SK-N-SH treated with all-trans-retinoic acid at 6 μM for 48 hours (cell line): ENCODE measurements at regions not wholly inside any gene's neighbourhood (a gene's known extent, or its start where the extent isn't known, plus 50 kb on each side); places are given as distances from the start of the nearest gene placed in this dataset.
A peak's percentile ranks its signal among the peaks of the same experiment; 100 is the strongest.

Source experiments
- ATAC-seq: fragments of 200-7000 bp; cut with Tn5 transposase; 3 replicates; pipeline ENCODE4 v1.9.1; 2020; ENCODE audit warnings: mild to moderate bottlenecking, moderate library complexity
- ARNTL ChIP-seq: fragments of 450-650 bp; formaldehyde crosslinking; IDR thresholded peaks from 2 replicates; pipeline ENCODE4 v1.5.0; 2020; ENCODE audit warnings: low read depth, mild to moderate bottlenecking, moderate library complexity, borderline replicate concordance
- BACH2 ChIP-seq: fragments of 250-450 bp; sonication (Bioruptor Pico); IDR thresholded peaks from 2 replicates; pipeline ENCODE4 v1.9.0; 2021; ENCODE audit warnings: mild to moderate bottlenecking, borderline replicate concordance
- CSDC2 ChIP-seq: fragments of 250-450 bp; sonication (Bioruptor Pico); IDR thresholded peaks from 2 replicates; pipeline ENCODE4 v1.5.0; 2020; ENCODE audit warnings: mild to moderate bottlenecking, moderate library complexity
- ESRRG ChIP-seq: fragments of 250-450 bp; sonication (Bioruptor Pico); IDR thresholded peaks from 2 replicates; pipeline ENCODE4 v1.6.1; 2021; ENCODE audit warnings: mild to moderate bottlenecking
- GLIS3 ChIP-seq: fragments of 250-450 bp; sonication (Bioruptor Pico); IDR thresholded peaks from 2 replicates; pipeline ENCODE4 v1.5.0; 2020; ENCODE audit warnings: mild to moderate bottlenecking, moderate library complexity
- ISL1 ChIP-seq: fragments of 250-450 bp; sonication (Bioruptor Pico); IDR thresholded peaks from 2 replicates; pipeline ENCODE4 v2.1.2; 2022; ENCODE audit warnings: mild to moderate bottlenecking, moderate library complexity
- OSR1 ChIP-seq: fragments of 250-450 bp; sonication (Bioruptor Pico); IDR thresholded peaks from 2 replicates; pipeline ENCODE4 v1.8.0; 2022; ENCODE audit warnings: moderate library complexity, mild to moderate bottlenecking, inconsistent platforms
- PATZ1 ChIP-seq: fragments of 250-450 bp; sonication (Bioruptor Pico); IDR thresholded peaks from 2 replicates; pipeline ENCODE4 v1.8.0; 2020; ENCODE audit warnings: mild to moderate bottlenecking, moderate library complexity, borderline replicate concordance
- PPARA ChIP-seq: fragments of 250-450 bp; sonication (Bioruptor Pico); IDR thresholded peaks from 2 replicates; pipeline ENCODE4 v1.5.0; 2020; ENCODE audit warnings: mild to moderate bottlenecking, borderline replicate concordance
- RARB ChIP-seq: fragments of 250-450 bp; sonication (Bioruptor Pico); IDR thresholded peaks from 2 replicates; pipeline ENCODE4 v1.8.0; 2021; ENCODE audit warnings: mild to moderate bottlenecking, moderate library complexity
- SNAI2 ChIP-seq: fragments of 250-450 bp; sonication (Bioruptor Pico); IDR thresholded peaks from 2 replicates; pipeline ENCODE4 v1.5.0; 2020; ENCODE audit warnings: mild to moderate bottlenecking, moderate library complexity
- TCF4 ChIP-seq: fragments of 250-450 bp; sonication (Bioruptor Pico); IDR thresholded peaks from 2 replicates; pipeline ENCODE4 v1.8.0; 2021; ENCODE audit warnings: mild to moderate bottlenecking, moderate library complexity, borderline replicate concordance
- TOX ChIP-seq: fragments of 250-450 bp; sonication (Bioruptor Pico); IDR thresholded peaks from 2 replicates; pipeline ENCODE4 v1.8.0; 2021; ENCODE audit warnings: mild to moderate bottlenecking, moderate library complexity, borderline replicate concordance
- ZC3H10 ChIP-seq: fragments of 250-450 bp; sonication (Bioruptor Pico); IDR thresholded peaks from 2 replicates; pipeline ENCODE4 v1.5.1; 2021; ENCODE audit warnings: mild to moderate bottlenecking, moderate library complexity
- ZFP3 ChIP-seq: fragments of 250-450 bp; sonication (Bioruptor Pico); IDR thresholded peaks from 2 replicates; pipeline ENCODE4 v1.5.0; 2020; ENCODE audit warnings: mild to moderate bottlenecking, moderate library complexity
- ZFP30 ChIP-seq: fragments of 450-650 bp; formaldehyde crosslinking; IDR thresholded peaks from 2 replicates; pipeline ENCODE4 v1.5.0; 2022; ENCODE audit warnings: mild to moderate bottlenecking, moderate library complexity
- ZNF565 ChIP-seq: fragments of 450-650 bp; formaldehyde crosslinking; conservative IDR thresholded peaks from 2 replicates; pipeline ENCODE4 v1.5.0; 2020; ENCODE audit warnings: low read depth, mild to moderate bottlenecking, moderate library complexity
- ZNF70 ChIP-seq: fragments of 450-650 bp; formaldehyde crosslinking; IDR thresholded peaks from 2 replicates; pipeline ENCODE4 v1.5.0; 2020; ENCODE audit warnings: mild to moderate bottlenecking, moderate library complexity
- ZNF8 ChIP-seq: fragments of 450-650 bp; formaldehyde crosslinking; IDR thresholded peaks from 2 replicates; pipeline ENCODE4 v1.5.0; 2020; ENCODE audit warnings: mild to moderate bottlenecking, moderate library complexity
- TF ChIP-seq, protein P1 (sequence below): fragments of 250-450 bp; sonication (Bioruptor Pico); IDR thresholded peaks from 2 replicates; pipeline ENCODE4 v1.5.1; 2021; ENCODE audit warnings: mild to moderate bottlenecking, moderate library complexity
- TF ChIP-seq, protein P2 (sequence below): fragments of 250-450 bp; sonication (Bioruptor Pico); IDR thresholded peaks from 2 replicates; pipeline ENCODE4 v1.5.1; 2020; ENCODE audit warnings: low read depth, mild to moderate bottlenecking, moderate library complexity
- TF ChIP-seq, protein P3 (sequence below): fragments of 250-450 bp; sonication (Bioruptor Pico); IDR thresholded peaks from 2 replicates; pipeline ENCODE4 v1.8.0; 2021; ENCODE audit warnings: low read depth, mild to moderate bottlenecking, moderate library complexity, borderline replicate concordance

DNA sequence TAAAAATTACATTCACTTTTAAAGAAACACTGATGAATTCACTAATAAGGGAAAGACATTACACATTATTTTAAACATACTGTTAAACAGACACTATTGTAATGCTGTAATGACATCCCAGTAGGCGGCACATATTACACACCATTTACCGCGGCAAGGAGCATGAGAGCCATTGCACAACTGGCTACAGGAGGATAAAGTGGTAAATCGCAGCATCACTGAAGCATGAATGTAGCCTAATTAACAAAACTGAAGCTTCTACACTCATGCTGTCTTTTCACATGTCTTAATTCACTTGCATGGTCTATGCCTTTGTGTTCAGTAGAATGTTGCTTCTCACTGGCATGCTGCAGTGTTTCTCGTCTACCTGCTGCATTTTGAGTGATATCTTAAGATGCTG is 1046.0 kb downstream of the MRPL39 start:
- ATAC-seq: no peak
- TF ChIP-seq ZNF565 (CRISPR knock-in tag) (no peak), TCF4 (CRISPR knock-in tag) (no peak), ZFP30 (CRISPR knock-in tag) (no peak), ZNF8 (CRISPR knock-in tag) (no peak), ESRRG (CRISPR knock-in tag) (no peak), RARB (CRISPR knock-in tag) (no peak), ARNTL (CRISPR knock-in tag) (no peak), BACH2 (CRISPR knock-in tag) (no peak), SNAI2 (no peak)
- TF ChIP-seq, protein P1, sequence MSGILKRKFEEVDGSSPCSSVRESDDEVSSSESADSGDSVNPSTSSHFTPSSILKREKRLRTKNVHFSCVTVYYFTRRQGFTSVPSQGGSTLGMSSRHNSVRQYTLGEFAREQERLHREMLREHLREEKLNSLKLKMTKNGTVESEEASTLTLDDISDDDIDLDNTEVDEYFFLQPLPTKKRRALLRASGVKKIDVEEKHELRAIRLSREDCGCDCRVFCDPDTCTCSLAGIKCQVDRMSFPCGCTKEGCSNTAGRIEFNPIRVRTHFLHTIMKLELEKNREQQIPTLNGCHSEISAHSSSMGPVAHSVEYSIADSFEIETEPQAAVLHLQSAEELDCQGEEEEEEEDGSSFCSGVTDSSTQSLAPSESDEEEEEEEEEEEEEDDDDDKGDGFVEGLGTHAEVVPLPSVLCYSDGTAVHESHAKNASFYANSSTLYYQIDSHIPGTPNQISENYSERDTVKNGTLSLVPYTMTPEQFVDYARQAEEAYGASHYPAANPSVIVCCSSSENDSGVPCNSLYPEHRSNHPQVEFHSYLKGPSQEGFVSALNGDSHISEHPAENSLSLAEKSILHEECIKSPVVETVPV (CRISPR knock-in tag): no peak

GRCh38 chr21:24552491-24552890 is 1054.8 kb downstream of the MRPL39 start:
- no peak for ATAC-seq
- no peak for TF ChIP-seq ESRRG (CRISPR knock-in tag)
- no peak for TF ChIP-seq BACH2 (CRISPR knock-in tag)
- TF ChIP-seq, all 23 proteins: peak for 0

- no peak for ATAC-seq
- TF ChIP-seq PPARA (CRISPR knock-in tag): no peak
- no peak for TF ChIP-seq ZNF70 (CRISPR knock-in tag)
- no peak for TF ChIP-seq BACH2 (CRISPR knock-in tag)
- no peak for TF ChIP-seq GLIS3 (CRISPR knock-in tag)
- no peak for TF ChIP-seq TCF4 (CRISPR knock-in tag)
- TF ChIP-seq RARB (CRISPR knock-in tag): no peak
- TF ChIP-seq, all 23 proteins: peak for 0
These were observed 1061.4 kb downstream of the MRPL39 start for GRCh38 chr21:24545807-24546361.

GRCh38 chr21:24514081-24514733 is 1093.1 kb downstream of the MRPL39 start:
- TF ChIP-seq ARNTL (CRISPR knock-in tag): no peak
- no peak for TF ChIP-seq BACH2 (CRISPR knock-in tag)
- TF ChIP-seq CSDC2 (CRISPR knock-in tag): no peak
- TF ChIP-seq ZNF70 (CRISPR knock-in tag): no peak
- TF ChIP-seq GLIS3 (CRISPR knock-in tag): no peak
- TF ChIP-seq ZFP3: no peak
- no peak for TF ChIP-seq TCF4 (CRISPR knock-in tag)
- no peak for TF ChIP-seq PATZ1 (CRISPR knock-in tag)
- TF ChIP-seq, protein P2, sequence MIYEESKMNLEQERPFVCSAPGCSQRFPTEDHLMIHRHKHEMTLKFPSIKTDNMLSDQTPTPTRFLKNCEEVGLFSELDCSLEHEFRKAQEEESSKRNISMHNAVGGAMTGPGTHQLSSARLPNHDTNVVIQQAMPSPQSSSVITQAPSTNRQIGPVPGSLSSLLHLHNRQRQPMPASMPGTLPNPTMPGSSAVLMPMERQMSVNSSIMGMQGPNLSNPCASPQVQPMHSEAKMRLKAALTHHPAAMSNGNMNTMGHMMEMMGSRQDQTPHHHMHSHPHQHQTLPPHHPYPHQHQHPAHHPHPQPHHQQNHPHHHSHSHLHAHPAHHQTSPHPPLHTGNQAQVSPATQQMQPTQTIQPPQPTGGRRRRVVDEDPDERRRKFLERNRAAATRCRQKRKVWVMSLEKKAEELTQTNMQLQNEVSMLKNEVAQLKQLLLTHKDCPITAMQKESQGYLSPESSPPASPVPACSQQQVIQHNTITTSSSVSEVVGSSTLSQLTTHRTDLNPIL (CRISPR knock-in tag): no peak
- TF ChIP-seq, all 23 proteins: peak for 0
- ATAC-seq: 0 out of 3 replicates have a peak, but pooled peaks have one; percentile 39

GRCh38 chr21:24509131-24509530 is 1098.2 kb downstream of the MRPL39 start:
- no peak for ATAC-seq
- TF ChIP-seq OSR1 (CRISPR knock-in tag) (no peak), TCF4 (CRISPR knock-in tag) (no peak), ZNF8 (CRISPR knock-in tag) (no peak), SNAI2 (no peak), PPARA (CRISPR knock-in tag) (no peak), ZNF70 (CRISPR knock-in tag) (no peak), TOX (CRISPR knock-in tag) (no peak), GLIS3 (CRISPR knock-in tag) (no peak), BACH2 (CRISPR knock-in tag) (no peak), ISL1 (no peak), ESRRG (CRISPR knock-in tag) (no peak), ZC3H10 (no peak), ZFP30 (CRISPR knock-in tag) (no peak), ARNTL (CRISPR knock-in tag) (no peak), RARB (CRISPR knock-in tag) (no peak)
- TF ChIP-seq, protein P1 (CRISPR knock-in tag): no peak
- TF ChIP-seq, protein P3, sequence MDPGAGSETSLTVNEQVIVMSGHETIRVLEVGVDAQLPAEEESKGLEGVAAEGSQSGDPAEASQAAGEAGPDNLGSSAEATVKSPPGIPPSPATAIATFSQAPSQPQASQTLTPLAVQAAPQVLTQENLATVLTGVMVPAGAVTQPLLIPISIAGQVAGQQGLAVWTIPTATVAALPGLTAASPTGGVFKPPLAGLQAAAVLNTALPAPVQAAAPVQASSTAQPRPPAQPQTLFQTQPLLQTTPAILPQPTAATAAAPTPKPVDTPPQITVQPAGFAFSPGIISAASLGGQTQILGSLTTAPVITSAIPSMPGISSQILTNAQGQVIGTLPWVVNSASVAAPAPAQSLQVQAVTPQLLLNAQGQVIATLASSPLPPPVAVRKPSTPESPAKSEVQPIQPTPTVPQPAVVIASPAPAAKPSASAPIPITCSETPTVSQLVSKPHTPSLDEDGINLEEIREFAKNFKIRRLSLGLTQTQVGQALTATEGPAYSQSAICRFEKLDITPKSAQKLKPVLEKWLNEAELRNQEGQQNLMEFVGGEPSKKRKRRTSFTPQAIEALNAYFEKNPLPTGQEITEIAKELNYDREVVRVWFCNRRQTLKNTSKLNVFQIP: no peak
- TF ChIP-seq, protein P2 (CRISPR knock-in tag): no peak
